ENCODE measurements at regions not wholly inside any gene's neighbourhood (a gene's known extent, or its start where the extent isn't known, plus 50 kb on each side); places are given as distances from the start of the nearest gene placed in this dataset.

GRCh38 chr4:1472911-1473518 is 66.8 kb upstream of the NKX1-1 start:
- Histone ChIP-seq H3K4me2 (no peak overlapping the region), H3K4me3 (no peak overlapping the region), H3K27ac (no peak overlapping the region), H3K9me3 (no peaks in the 10 kb centered on the region), H3K4me1 (no peaks in the 10 kb centered on the region)
- ChIA-PET CTCF (no interaction called here), POLR2A (no interaction called here)
- no peak for ATAC-seq
- FAIRE-seq = no peak
- DNase-seq (ENCODE audit: low read depth in 1 of 2, low spot score in 1 of 2) = no peak
- 25% methylated on average over 3 of the region's 9 CpGs for WGBS (ENCODE audit: missing lambda C conversion rate)
- TF ChIP-seq ZC3H11A (IDR thresholded peaks at IDR 0.05) (no peak), BHLHE40 (IDR thresholded peaks at IDR 0.05; ENCODE audit: low read depth, low read length) (no peak), KDM5A (IDR thresholded peaks at IDR 0.05) (no peak)

- 34% methylated on average over 12 of the region's 58 CpGs for WGBS (ENCODE audit: missing lambda C conversion rate)
- ChIA-PET CTCF (interaction anchor here (1.6 kb wide), 1 partner anchor 157 kb away, joined by 5 read pairs; no protein-coding TSS in a partner anchor), POLR2A (no interaction called here)
- DNase-seq (ENCODE audit: low read depth in 1 of 2, low spot score in 1 of 2) (no peak), FAIRE-seq (no peak), ATAC-seq (no peak)
- no peak overlapping the region for H3K4me3 ChIP-seq
- H3K9me3 ChIP-seq = no peaks in the 10 kb centered on the region
- H3K4me2 ChIP-seq = no peak overlapping the region
- TF ChIP-seq JUN (IDR thresholded peaks at IDR 0.05) (no peak), SREBF2 (IDR thresholded peaks at IDR 0.05) (no peak), FOSL2 (IDR thresholded peaks at IDR 0.05) (no peak), FOSL2 (CRISPR knock-in tag; IDR thresholded peaks at IDR 0.05) (no peak), KDM5A (IDR thresholded peaks at IDR 0.05) (no peak), CHD2 (IDR thresholded peaks at IDR 0.05; ENCODE audit: low read length, partially characterized antibody) (no peak), SMC3 (IDR thresholded peaks at IDR 0.05) (no peak)
- H3K4me1 ChIP-seq = no peaks in the 10 kb centered on the region
- H3K27ac ChIP-seq = no peak overlapping the region
Observed at GRCh38 chr4:1472148-1472797, 66.0 kb upstream of the NKX1-1 start.

GRCh38 chr4:1471443-1472147 is 65.4 kb upstream of the NKX1-1 start:
- FAIRE-seq = no peak
- H3K4me3 ChIP-seq = no peak overlapping the region
- 65% methylated on average over 23 of the region's 55 CpGs for WGBS (ENCODE audit: missing lambda C conversion rate)
- ChIA-PET CTCF (interaction anchor here (0.6 to 1.6 kb wide), 2 partner anchors 158 to 991 kb away, joined by 3 to 5 read pairs; no protein-coding TSS in a partner anchor), POLR2A (no interaction called here)
- no peak for DNase-seq (ENCODE audit: low read depth in 1 of 2, low spot score in 1 of 2)
- H3K4me2 ChIP-seq = no peak overlapping the region
- no peaks in the 10 kb centered on the region for H3K9me3 ChIP-seq
- H3K4me1 ChIP-seq = no peaks in the 10 kb centered on the region
- ATAC-seq = peak in 1 of 2 experiments; percentile 52; a peak in 4 of 6 replicates
- no peak overlapping the region for H3K27ac ChIP-seq
- TF ChIP-seq USF2 (IDR thresholded peaks at IDR 0.05) (no peak), KDM5A (IDR thresholded peaks at IDR 0.05) (no peak), NPAS2 (CRISPR knock-in tag; IDR thresholded peaks at IDR 0.05; ENCODE audit: borderline replicate concordance) (no peak), ESRRA (IDR thresholded peaks at IDR 0.05; ENCODE audit: borderline replicate concordance, low read length) (no peak), NFE2L2 (conservative IDR thresholded peaks at IDR 0.05; ENCODE audit: low read length) (no peak), CBX8 (IDR thresholded peaks at IDR 0.05) (no peak), EP300 (IDR thresholded peaks at IDR 0.05) (no peak), TFCP2L1 (CRISPR knock-in tag; IDR thresholded peaks at IDR 0.05) (no peak), HOXB13 (CRISPR knock-in tag; IDR thresholded peaks at IDR 0.05; ENCODE audit: low read depth) (no peak), FOXS1 (CRISPR knock-in tag; IDR thresholded peaks at IDR 0.05) (no peak), FOSB (CRISPR knock-in tag; IDR thresholded peaks at IDR 0.05) (no peak), EHMT2 (IDR thresholded peaks at IDR 0.05; ENCODE audit: low read depth) (no peak), ZSCAN20 (CRISPR knock-in tag; IDR thresholded peaks at IDR 0.05) (no peak), CEBPB (IDR thresholded peaks at IDR 0.05) (no peak), ATOH8 (CRISPR knock-in tag; IDR thresholded peaks at IDR 0.05; ENCODE audit: low read depth) (no peak), HOXA7 (CRISPR knock-in tag; IDR thresholded peaks at IDR 0.05) (no peak), POLR2A (IDR thresholded peaks at IDR 0.05; ENCODE audit: low read length) (no peak), GATA3 (IDR thresholded peaks at IDR 0.05; ENCODE audit: borderline replicate concordance) (no peak), FOSL2 (IDR thresholded peaks at IDR 0.05) (no peak), FOSL2 (CRISPR knock-in tag; IDR thresholded peaks at IDR 0.05) (no peak), CBX2 (IDR thresholded peaks at IDR 0.05; ENCODE audit: borderline replicate concordance, low read depth) (no peak)

All from A549 (cell line).